GM18951 (cell line): ENCODE measurements at regions not wholly inside any gene's neighbourhood (a gene's known extent, or its start where the extent isn't known, plus 50 kb on each side); places are given as distances from the start of the nearest gene placed in this dataset.

ENCODE experiments used
- POLR2A ChIP-seq: IDR thresholded peaks from 4 replicates; pipeline ENCODE4 v1.6.1; 2011; ENCODE audit warnings: mild to moderate bottlenecking; ENCODE audit not compliant: insufficient read length, insufficient read depth; ENCODE audit errors: extremely low read depth
- in situ Hi-C: fragments of 300-500 bp; cut with MboI; formaldehyde crosslinking; loops from one replicate; pipeline ENCODE4 v1.12.0; 2022; ENCODE audit warnings: low sequenced_read_pairs, mixed read lengths, inconsistent platforms; ENCODE audit not compliant: unreplicated experiment

- in situ Hi-C loops: no loop called here
- TF ChIP-seq POLR2A: no peak
These were observed 110.6 kb upstream of the FER start for GRCh38 chr5:108637134-108637533.

GRCh38 chr5:108636135-108636853 lies 111.4 kb upstream of the FER start:
- no peak for TF ChIP-seq POLR2A
- in situ Hi-C loops: no loop called here

GRCh38 chr5:108634617-108635288 lies 112.9 kb upstream of the FER start:
- TF ChIP-seq POLR2A: no peak
- in situ Hi-C loops: no loop called here

- TF ChIP-seq POLR2A: no peak
These were observed 113.6 kb upstream of the FER start for GRCh38 chr5:108634010-108634616.

GRCh38 chr5:108629779-108630528 lies 117.7 kb upstream of the FER start:
- in situ Hi-C loops: no loop called here
- TF ChIP-seq POLR2A: no peak

More at GRCh38 chr5:108634010-108634616, 113.6 kb upstream of the FER start:
- in situ Hi-C loops: no loop called here

GRCh38 chr5:108625654-108626053 lies 122.0 kb upstream of the FER start:
- in situ Hi-C loops: no loop called here
- no peak for TF ChIP-seq POLR2A

GRCh38 chr5:108623826-108624225 lies 123.9 kb upstream of the FER start:
- TF ChIP-seq POLR2A: no peak
- in situ Hi-C loops: no loop called here

- in situ Hi-C loops: no loop called here
These were observed 127.2 kb upstream of the FER start for GRCh38 chr5:108620516-108620915.

GRCh38 chr5:108619815-108620214 lies 127.9 kb upstream of the FER start:
- no peak for TF ChIP-seq POLR2A
- in situ Hi-C loops: no loop called here

More at GRCh38 chr5:108620516-108620915, 127.2 kb upstream of the FER start:
- no peak for TF ChIP-seq POLR2A

GRCh38 chr5:108617467-108618435 lies 129.9 kb upstream of the FER start:
- in situ Hi-C loops: no loop called here
- no peak for TF ChIP-seq POLR2A

- TF ChIP-seq POLR2A: no peak
- in situ Hi-C loops: no loop called here
These were observed 132.5 kb upstream of the FER start for GRCh38 chr5:108615216-108615615.

- no peak for TF ChIP-seq POLR2A
- in situ Hi-C loops: no loop called here
These were observed 140.3 kb upstream of the FER start for GRCh38 chr5:108607421-108607820.
